Hematopoietic multipotent progenitor cell treated with erythropoietin and hydrocortisone succinate and interleukin-3 and kit ligand, for 15 days (in vitro differentiated cells): ENCODE measurements at regions not wholly inside any gene's neighbourhood (a gene's known extent, or its start where the extent isn't known, plus 50 kb on each side); places are given as distances from the start of the nearest gene placed in this dataset.
"Not testable (repeated sequence)": the region's sequence is repeated elsewhere in the genome, so short reads cannot be mapped to it uniquely, and the experiment has no call there.

Source experiments
- DNase-seq: peaks from one replicate; pipeline ENCODE4 v3.0.0-alpha.2; 2015; ENCODE audit warnings: low spot score

DNA sequence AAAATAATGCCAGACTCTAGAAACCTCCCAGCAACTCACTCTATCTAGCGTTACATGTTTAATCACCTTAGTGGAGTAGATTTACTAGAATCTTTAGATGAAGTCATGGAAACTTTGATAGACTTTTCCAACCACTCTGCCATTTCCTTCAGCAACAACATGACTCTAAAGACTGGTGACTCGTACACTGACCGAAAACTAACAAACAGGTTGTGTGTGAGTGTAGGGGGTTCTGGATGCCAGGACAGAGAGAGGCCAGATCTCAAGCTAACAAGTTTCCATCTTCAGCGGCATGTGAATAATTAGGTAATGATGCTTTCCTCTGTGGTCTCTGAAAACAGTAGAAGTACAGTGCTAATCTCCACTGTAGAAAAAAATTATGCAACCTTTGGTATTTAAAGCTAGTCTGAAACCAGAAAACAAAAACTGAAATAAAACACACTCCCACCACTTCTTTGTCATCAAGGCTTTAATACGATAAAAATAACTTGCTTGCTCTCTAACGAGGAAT is 286.4 kb downstream of the PRDM5 start:
- no peak for DNase-seq

DNA sequence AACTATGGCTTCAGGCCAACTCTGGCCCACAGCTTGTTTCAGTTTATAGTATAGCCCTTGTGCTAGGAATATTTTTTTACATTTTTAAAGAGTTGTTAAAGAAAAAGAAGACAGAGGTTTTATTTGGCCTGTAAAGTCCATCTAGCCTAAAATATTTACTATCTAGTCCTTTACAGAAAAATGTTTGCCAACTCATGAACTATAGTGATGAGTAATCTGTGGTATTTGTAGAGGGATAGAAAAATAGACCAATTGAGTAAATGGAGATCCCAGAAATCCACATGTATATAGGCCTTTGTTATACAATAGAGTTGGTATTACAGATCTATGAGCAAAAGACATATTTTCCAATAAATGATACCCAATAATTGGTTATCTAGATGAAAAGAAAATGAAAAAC is 288.7 kb downstream of the PRDM5 start:
- DNase-seq, result no peak

DNA sequence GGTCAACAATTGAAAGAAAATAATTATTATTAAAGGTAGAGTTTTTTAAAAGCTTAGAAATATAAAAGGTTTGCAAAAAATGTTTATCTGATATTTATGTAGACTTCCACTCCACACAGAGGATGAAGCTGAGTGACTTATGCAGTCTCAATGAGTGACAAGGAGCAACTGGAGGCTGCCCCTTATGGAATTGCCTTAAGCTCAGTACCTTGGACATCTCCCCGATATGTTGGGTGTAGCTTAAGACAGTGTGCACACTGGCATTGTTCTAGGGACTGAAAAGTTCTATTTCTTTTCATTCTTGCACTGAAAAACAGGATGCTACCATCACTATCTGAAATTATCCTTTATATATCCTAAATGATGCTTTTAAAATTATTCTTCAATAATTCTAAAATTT is 292.1 kb downstream of the PRDM5 start:
- no peak for DNase-seq

DNA sequence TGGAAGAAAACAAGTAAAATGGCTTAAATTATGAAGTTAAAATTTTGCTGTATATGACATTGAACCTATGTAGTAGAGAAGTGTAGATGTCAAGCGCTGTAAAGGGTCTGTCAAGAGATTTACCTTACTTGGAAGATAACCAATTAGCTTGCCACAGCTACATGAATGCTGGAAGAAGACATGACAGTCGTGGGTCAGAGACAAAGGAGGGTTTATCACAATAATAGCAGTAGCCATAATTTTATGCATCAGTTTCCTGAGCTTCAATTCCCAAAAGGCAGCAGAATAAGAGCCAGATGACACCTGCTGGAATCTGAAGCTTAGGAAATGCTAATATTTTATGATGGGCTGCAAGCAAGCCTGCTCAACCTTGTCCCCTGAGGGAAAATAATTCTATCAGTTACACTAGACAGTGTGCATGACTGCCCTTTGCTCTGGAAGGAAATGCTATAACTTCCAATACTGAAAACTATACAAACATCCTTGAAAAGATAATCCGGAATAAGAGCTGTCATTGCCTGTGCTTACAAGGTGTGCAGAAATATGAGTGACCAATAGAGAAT is 292.9 kb downstream of the PRDM5 start:
- no peak for DNase-seq

DNA sequence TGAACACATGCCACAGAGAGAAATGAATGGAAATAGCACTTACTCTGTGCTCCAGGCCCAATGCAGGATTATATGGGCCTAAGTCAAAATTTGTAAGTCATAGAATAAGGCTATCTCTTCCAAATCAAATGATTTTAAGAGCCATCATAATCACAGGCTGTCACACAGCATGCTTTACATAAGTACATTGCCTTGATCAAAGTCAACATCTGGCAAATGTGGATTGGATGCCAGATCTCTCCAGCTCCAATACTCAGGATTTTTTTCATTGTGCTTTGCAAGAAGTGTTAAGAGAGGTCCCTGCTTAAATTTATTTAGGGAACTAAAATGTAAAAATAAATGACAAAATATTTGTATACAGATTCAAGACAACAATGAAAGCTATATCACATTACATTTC is 299.9 kb downstream of the PRDM5 start:
- no peak for DNase-seq

DNA sequence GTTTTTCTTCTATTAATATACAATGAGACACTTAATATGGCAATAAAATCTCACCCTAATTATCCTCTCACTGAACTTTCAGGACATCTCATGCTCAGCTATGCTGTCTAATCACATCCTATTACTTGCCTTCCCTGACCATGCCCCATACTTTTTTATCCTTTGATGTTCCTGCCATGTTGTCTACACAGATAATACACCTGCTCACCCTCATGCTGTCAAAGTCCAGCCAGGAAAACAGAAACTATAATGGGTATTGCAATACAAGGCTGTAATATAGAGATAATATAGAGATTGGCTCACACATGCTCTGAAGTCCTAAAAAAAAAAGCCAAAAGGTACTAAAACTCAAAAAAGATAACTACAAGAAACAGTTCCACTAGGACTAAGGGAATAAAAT is 305.4 kb downstream of the PRDM5 start:
- DNase-seq, result no peak

DNA sequence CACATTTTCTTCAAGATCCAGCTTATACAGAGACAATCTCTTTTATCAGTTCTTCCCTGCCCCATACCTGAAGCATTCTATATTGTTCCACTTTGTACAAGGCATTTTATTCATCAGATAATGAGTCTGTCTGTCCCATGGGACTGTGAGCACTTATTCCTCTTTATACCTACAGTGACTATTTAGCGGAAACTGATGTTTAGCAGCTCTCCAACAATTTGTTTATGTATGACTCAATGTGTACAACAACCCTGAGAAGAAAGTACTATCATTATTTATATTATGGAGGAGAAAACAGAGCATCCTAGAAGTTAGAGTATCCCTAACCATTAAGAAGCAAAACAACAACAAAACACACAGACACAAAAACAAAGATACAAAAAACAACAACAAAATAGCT is 306.5 kb downstream of the PRDM5 start:
- DNase-seq, result no peak

DNA sequence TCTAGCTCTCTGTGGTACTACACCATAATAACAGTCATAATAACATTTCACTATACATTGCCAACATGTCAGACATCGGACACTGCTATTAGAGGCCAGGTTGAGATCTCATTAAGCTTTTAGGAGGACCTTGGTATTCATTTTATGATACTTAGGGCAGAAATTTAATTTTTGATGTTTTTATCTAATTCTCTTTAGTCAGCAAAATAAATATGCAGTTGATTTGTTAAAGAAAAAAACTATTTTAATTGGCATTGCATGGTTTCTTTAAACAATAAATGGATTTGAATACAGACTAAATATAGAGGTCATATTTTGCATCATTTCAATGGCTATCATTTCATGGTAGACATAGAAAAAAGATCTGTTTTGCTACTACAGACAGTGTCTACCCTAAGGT is 308.7 kb downstream of the PRDM5 start:
- DNase-seq, result no peak

DNA sequence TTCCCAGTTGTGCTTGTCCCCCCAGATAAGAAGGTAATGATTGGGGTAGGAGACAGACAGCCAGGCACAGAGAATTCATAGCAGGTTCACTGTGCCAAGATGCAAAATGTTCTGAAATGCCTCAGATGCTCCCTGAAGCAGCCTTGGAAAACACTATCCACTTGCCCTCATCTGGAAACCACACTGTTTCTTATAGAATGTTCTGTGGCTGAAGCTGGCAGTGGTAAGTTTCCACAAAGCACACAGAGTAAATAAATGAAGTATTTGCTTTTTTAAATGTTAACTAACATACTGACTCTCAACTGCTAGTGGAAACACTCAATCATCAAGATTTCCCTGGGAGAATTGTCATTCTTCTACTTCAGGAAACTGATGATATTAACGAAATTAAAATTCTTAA is 311.4 kb downstream of the PRDM5 start:
- DNase-seq, result no peak

DNA sequence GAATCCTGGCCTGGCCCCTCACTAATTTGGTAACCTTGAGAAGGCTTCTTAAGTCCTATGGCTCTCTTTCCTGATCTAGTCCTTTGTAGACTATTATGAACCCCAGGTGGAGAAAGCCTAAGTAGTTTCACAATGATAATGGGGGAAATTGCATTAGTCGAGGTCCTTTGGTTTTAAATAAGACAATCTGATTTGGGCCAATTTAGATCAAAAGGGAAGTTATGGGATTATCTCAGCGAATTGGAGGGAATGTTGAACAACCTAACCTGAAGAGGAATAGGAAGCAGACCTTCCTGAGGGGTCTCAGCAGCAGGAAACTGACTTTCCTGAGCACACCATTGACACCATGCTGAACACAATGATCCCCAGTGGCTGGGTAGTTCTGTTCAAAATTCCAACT is 331.5 kb downstream of the PRDM5 start:
- DNase-seq, result no peak

DNA sequence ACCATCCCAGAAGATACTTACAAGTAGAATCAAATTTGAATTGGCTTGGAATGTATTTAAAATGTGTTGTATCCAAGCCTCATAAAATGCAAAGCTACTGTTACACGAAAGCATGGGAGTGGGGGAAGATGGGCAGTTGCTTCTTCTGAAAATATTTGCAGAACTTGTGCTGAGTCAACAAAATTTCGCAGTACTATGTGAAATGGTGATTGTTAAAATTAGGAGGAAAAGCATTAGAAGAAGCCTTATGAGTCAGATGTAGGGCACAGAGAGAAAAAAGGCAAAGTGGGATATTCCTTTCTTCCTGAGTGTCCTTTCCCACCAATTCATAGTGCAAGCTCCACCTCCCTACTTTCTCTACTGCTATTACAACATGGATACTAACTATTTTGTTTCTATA is 332.7 kb downstream of the PRDM5 start:
- DNase-seq, result no peak

DNA sequence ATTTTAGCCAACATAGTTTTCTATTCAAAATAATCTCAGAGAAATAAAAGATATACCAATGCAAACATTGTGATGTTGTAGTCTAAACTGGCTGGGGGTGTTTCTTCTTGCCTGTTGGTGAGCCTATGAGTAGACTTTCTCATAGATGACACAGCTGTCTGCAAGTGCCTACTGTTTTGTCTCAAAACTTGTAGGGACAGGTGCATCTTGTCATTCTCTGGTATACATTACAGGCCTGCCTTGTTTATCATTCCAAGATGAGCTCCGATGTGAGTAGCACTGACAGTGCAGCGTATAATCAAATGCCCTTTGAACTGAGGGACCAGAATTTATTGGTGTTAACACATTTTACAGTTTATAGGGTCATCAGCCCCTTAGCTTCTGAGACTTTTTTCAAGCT is 353.8 kb downstream of the PRDM5 start:
- no peak for DNase-seq

DNA sequence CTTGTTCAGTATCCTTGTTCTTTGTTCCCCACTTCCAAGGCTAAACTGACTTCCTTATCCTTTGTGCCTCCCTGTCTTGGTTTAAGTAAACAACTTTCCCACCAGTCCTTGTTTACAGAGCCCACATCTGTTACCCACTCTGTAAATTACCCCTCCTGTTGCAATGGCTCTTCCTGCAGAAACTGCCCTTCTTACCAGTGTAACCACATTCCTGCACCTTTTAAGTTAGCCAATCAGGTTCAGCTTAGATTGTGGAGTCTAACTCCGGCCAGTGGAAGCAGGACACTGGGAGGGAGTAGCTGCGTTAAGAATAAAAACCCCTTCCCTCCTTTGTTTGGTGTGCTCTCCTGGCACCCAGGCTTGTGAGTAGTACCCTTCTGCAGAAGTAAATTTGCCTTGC is 360.9 kb downstream of the PRDM5 start:
- DNase-seq, result no peak

DNA sequence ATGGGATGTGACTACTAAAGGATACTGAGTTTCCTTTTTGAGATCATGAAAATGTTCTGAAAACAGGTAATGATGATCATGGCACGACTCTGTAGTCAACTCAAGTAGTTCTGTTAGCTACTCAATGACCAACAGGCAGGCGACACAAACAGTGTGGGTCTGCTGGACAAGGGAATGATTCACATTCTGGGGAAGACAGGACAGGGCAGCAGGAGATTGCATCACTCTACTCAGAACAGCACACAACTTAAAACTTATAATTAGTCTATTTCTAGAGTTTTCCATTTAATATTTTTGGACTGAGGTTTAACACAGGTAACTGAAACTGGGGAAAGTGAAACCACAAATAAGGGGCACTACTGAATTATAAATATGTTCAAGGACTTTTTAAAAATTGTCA is 365.2 kb downstream of the PRDM5 start:
- DNase-seq, result no peak

DNA sequence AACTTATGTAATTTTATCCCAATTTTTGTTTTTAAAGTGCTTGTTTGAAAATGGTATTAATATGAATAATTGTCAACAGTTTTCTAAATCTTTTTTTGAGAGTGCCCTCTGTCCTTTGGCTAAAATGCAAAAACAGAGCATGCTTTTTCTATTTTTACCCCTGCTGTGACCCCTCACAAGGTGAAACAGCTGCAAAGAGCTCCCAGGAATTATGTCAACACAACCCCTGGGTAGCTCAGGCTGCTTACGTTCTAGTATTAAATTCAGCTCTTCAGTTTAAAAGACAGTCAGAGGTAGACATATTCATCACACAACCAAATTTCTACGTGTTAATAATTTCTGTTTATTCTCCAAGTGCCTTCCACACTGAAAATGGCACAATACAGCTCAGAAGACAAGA is 367.5 kb downstream of the PRDM5 start:
- DNase-seq, result no peak

DNA sequence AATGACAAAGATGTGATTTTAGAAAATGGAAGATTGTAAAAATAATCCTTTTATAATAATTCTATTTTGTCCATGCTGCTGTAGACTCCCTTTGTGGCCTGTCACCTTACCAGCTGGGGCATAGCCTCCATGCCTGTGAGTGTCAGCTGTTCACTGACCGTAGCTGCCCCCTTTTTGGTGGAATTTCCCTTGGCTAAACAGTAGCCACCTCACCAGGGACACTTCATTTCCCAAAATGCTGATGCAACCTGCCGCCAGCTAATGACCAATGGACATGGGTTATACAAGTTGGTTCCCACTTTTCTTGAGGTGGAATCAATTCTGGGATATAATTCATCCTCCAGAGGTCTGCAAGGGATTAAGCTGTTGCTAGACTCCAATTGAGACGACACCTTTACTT is 368.4 kb downstream of the PRDM5 start:
- DNase-seq, result no peak

DNA sequence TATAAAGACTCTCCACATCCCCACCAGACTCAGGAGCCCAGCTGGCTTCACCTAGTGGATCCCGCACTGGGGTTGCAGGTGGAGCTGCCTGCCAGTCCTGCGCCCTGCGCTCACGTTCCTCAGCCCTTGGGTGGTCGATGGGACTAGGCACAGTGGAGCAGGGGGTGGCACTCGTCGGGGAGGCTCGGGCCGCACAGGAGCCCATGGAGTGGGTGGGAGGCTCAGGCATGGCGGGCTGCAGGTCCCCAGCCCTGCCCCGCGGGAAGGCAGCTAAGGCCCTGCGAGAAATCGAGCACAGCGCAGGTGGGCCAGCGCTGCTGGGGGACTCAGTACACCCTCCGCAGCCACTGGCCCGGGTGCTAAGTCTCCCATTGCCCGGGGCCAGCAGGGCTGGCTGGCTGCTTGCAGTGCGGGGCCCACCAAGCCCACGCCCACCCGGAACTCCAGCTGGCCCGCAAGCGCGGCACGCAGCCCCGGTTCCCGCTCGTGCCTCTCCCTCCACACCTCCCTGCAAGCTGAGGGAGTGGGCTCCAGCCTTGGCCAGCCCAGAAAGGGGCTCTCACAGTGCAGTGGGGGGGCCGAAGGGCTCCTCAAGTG is 371.8 kb downstream of the PRDM5 start:
- DNase-seq, result not testable (repeated sequence)

DNA sequence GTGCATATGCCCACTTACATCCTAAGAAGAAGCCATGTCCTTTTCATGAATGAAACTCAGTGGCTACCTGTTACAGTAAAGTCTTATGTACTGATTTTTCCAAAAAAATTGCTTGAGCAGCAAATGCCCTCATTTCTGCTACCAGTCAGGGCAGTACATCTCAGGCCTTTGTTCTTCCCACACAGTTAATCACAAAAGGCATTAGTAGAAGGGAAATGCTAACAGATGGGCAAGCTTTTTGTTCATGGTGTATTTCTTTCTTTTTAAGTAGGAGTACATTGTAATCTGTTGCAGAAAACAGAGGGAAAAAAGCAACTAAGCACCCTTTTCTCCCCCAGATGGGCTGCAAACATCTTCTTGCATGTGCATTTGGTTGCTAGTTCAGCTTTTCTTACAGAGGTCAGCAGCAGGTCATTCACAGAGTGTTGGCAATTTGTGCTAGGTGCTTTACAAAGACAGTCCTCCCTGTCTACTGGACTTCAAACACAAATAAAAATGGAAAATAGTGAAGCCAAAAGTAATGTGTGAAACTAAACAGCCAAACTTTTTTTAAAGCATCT is 373.4 kb downstream of the PRDM5 start:
- DNase-seq, result no peak

DNA sequence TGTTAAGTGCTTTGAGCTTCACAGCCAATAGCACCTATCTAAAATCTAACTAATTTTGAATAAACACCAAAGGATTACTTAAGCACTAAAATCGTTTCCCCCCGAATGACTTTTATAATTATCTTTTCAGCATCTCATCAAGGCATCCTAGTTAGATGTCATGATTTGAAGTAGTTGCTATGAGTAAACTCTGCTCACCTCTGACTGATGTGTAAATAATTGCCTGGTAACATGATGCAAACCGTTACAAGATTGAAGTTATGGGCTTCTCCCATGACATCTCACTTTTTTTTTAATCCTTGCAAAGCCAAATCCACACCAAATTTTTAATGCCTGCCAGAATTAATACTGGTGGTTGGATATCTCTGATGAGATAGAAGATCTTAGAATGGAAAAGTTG is 377.1 kb downstream of the PRDM5 start:
- no peak for DNase-seq

DNA sequence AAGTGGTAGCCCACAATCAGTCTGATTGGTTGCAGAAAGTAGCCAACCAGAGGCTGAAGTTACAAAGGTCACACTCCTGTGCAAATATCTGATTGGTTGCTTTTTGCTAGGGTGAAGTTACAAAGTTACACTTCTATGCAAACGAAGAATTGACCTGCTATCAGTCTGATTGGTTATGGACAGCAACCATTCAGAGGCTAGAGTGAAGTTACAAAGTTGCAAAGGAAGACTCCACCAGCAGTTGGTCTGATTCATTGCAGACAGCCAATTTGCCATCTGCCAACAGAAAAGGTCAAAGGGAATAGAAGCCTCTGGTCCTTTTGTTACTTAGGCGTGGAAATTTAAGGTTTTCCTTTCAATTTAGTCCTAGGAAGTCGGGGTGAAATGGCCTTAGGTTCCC is 377.7 kb downstream of the PRDM5 start:
- no peak for DNase-seq

DNA sequence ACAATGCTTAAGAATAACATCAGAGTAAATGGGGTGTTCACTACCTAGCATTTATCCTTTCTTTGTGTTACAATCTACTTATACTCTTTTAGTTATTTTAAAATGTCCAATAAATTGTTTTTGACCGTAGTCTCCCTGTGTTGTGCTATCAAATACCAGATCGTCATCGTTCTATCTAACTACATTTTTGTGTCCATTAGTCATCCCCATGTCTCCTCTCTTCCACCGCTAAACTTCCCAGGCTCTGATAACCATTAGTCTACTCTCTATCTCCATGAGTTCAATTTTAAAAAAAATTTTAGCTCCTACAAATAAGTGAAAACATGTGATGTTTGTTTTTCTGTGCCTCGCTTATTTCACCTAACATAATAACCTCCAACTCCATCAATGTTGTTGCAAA is 381.9 kb downstream of the PRDM5 start:
- DNase-seq, result no peak

DNA sequence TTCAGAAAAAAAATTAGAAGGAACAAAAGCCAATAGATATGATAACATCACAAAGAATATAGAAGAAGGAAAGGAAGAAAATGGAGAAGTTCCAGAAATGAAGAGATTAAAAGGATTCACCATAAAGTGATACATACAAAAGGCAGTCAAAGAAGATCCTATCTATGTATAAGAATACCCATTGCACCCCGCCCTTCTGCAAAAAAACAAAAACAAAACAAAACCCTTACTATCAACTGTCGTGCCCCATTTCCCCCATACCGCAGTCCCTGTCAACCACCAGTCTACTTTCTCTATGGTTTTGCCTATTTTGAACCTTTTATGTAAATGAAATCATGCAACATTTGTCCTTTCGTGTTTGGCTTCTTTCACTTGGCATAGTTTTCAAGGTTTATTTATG is 385.6 kb downstream of the PRDM5 start:
- no peak for DNase-seq

DNA sequence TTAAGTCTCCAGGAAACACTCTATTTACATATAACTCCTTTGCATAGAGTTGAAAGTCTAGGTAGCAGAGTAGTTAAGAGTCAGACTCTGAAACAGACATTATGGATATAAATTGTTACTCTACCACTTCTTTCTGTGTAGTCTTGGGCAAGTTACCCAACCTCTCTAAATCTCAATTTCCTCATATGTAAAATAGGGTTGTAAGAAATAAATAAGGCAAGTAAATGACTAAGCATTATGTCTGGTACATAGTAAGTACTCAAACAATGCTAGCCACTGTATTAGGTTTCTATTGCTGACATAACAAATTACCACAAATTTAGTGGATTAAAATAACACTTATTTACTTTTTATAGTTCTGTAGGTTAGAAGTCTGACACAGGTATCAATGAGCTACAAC is 394.1 kb downstream of the PRDM5 start:
- no peak for DNase-seq

DNA sequence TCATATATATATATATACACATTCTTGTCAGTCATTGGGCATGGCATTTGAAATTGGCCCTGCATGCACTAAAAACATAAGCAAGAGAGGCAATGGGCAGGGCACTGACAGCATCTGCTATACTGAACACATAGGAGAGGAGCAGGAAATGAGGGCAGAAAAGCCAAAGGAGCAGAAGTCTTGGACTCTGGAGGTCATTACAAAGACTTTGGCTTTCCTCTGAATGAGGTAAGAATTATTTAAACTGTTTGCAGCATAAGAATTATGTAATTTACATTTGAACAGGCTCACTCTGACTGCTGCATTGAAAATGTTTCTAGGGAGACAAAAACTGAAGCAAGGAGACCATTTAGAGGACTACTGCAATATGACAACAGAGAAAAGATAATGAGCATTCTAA is 396.5 kb downstream of the PRDM5 start:
- no peak for DNase-seq
